Mesodermal cell (in vitro differentiated cells): ENCODE measurements at regions not wholly inside any gene's neighbourhood (a gene's known extent, or its start where the extent isn't known, plus 50 kb on each side); places are given as distances from the start of the nearest gene placed in this dataset.
"Not testable (repeated sequence)": the region's sequence is repeated elsewhere in the genome, so short reads cannot be mapped to it uniquely, and the experiment has no call there.

Experiments
- H3K27ac ChIP-seq: 2 replicates; pipeline ENCODE4 v1.7.0; 2013; ENCODE audit warnings: mild to moderate bottlenecking, low read depth, low read length, moderate library complexity; ENCODE audit not compliant: severe bottlenecking
- H3K36me3 ChIP-seq: 2 replicates; pipeline ENCODE4 v1.7.1; 2013; ENCODE audit warnings: mild to moderate bottlenecking, low read length, moderate library complexity; ENCODE audit not compliant: control insufficient read depth, insufficient read depth
- H3K4me1 ChIP-seq: one replicate; pipeline ENCODE4 v1.7.1; 2013; ENCODE audit warnings: mild to moderate bottlenecking, low read length; ENCODE audit not compliant: insufficient read depth, control insufficient read depth, poor library complexity, severe bottlenecking
- H3K4me3 ChIP-seq: 2 replicates; pipeline ENCODE4 v1.7.0; 2013; ENCODE audit warnings: low read length, control low read depth, mild to moderate bottlenecking; ENCODE audit not compliant: insufficient read depth, poor library complexity, severe bottlenecking; ENCODE audit errors: extremely low read depth
- H3K9me3 ChIP-seq: 2 replicates; pipeline ENCODE4 v1.7.1; 2013; ENCODE audit warnings: mild to moderate bottlenecking, low read length, moderate library complexity; ENCODE audit not compliant: control insufficient read depth
- WGBS, 2 experiments: methylation state at CpG; one replicate each; pipeline ENCODE4 v1.1.5; 2013; ENCODE audit warnings: missing lambda C conversion rate in 2 of 2; ENCODE audit not compliant: insufficient coverage in 2 of 2; 5-methylcytosine and 5-hydroxymethylcytosine counted together

- Histone ChIP-seq H3K4me1 (peaks cover 4% of the 10 kb centered on the region), H3K9me3 (peaks cover 9% of the 10 kb centered on the region), H3K27ac (no peak overlapping the region), H3K36me3 (no peaks in the 10 kb centered on the region), H3K4me3 (no peak overlapping the region)
- WGBS, 2 experiments: 55% methylated on average over 3 of the region's 3 CpGs; no CpG with 5 or more reads in 1 of the 2 experiments
These were observed 397.0 kb downstream of the GBE1 start for GRCh38 chr3:81364411-81364810.

GRCh38 chr3:81363816-81364215 lies 397.6 kb downstream of the GBE1 start:
- no CpG with 5 or more reads among the region's 2 CpGs for WGBS, 2 experiments
- H3K4me3 ChIP-seq: no peak overlapping the region
- H3K9me3 ChIP-seq: peaks cover 9% of the 10 kb centered on the region
- H3K4me1 ChIP-seq: peaks cover 4% of the 10 kb centered on the region
- no peak overlapping the region for H3K27ac ChIP-seq
- no peaks in the 10 kb centered on the region for H3K36me3 ChIP-seq

- 94 to 96% methylated on average over 2 to 5 of the region's 5 CpGs for WGBS, 2 experiments
- Histone ChIP-seq H3K36me3 (no peaks in the 10 kb centered on the region), H3K4me3 (no peak overlapping the region), H3K4me1 (no peaks in the 10 kb centered on the region), H3K27ac (no peak overlapping the region), H3K9me3 (no peaks in the 10 kb centered on the region)
These were observed 407.3 kb downstream of the GBE1 start for GRCh38 chr3:81354119-81354518.

GRCh38 chr3:81352867-81353266 lies 408.6 kb downstream of the GBE1 start:
- Histone ChIP-seq H3K27ac (no peak overlapping the region), H3K36me3 (no peaks in the 10 kb centered on the region)
- WGBS, 2 experiments: 44 to 72% methylated on average over 2 to 3 of the region's 3 CpGs

GRCh38 chr3:81349816-81350340 lies 411.6 kb downstream of the GBE1 start:
- Histone ChIP-seq H3K36me3 (no peaks in the 10 kb centered on the region), H3K4me3 (no peak overlapping the region), H3K9me3 (no peaks in the 10 kb centered on the region), H3K4me1 (no peaks in the 10 kb centered on the region), H3K27ac (no peak overlapping the region)
- 84 to 91% methylated on average over 1 to 3 of the region's 4 CpGs for WGBS, 2 experiments

More at GRCh38 chr3:81352867-81353266, 408.6 kb downstream of the GBE1 start:
- no peak overlapping the region for H3K4me3 ChIP-seq
- H3K9me3 ChIP-seq: no peaks in the 10 kb centered on the region
- no peaks in the 10 kb centered on the region for H3K4me1 ChIP-seq

GRCh38 chr3:81339040-81339845 lies 422.2 kb downstream of the GBE1 start:
- H3K4me3 ChIP-seq: no peak overlapping the region
- H3K27ac ChIP-seq: no peak overlapping the region
- H3K36me3 ChIP-seq: no peaks in the 10 kb centered on the region
- H3K4me1 ChIP-seq: no peaks in the 10 kb centered on the region
- no peaks in the 10 kb centered on the region for H3K9me3 ChIP-seq
- no CpG with 5 or more reads among the region's 1 CpG for WGBS, 2 experiments

GRCh38 chr3:81336470-81336869 lies 425.0 kb downstream of the GBE1 start:
- 100% methylated on average over 1 of the region's 4 CpGs; no CpG with 5 or more reads in 1 of the 2 experiments for WGBS, 2 experiments
- H3K27ac ChIP-seq: no peak overlapping the region
- H3K36me3 ChIP-seq: no peaks in the 10 kb centered on the region
- H3K9me3 ChIP-seq: no peaks in the 10 kb centered on the region
- H3K4me1 ChIP-seq: no peaks in the 10 kb centered on the region
- no peak overlapping the region for H3K4me3 ChIP-seq

GRCh38 chr3:81329835-81330234 lies 431.6 kb downstream of the GBE1 start:
- WGBS, 2 experiments: 91% methylated on average over 4 to 5 of the region's 7 CpGs
- H3K36me3 ChIP-seq, H3K9me3 ChIP-seq, H3K4me3 ChIP-seq, H3K27ac ChIP-seq, H3K4me1 ChIP-seq: not testable (repeated sequence)

- WGBS, 2 experiments: 91 to 94% methylated on average over 4 to 7 of the region's 8 CpGs
- Histone ChIP-seq H3K4me1 (no peaks in the 10 kb centered on the region), H3K9me3 (no peaks in the 10 kb centered on the region), H3K4me3 (no peak overlapping the region), H3K27ac (no peak overlapping the region), H3K36me3 (no peaks in the 10 kb centered on the region)
These were observed 435.2 kb downstream of the GBE1 start for GRCh38 chr3:81326245-81326644.

GRCh38 chr3:81320862-81321261 lies 440.6 kb downstream of the GBE1 start:
- H3K4me3 ChIP-seq: no peak overlapping the region
- H3K36me3 ChIP-seq: no peaks in the 10 kb centered on the region
- H3K9me3 ChIP-seq: no peaks in the 10 kb centered on the region
- H3K4me1 ChIP-seq: no peaks in the 10 kb centered on the region
- H3K27ac ChIP-seq: no peak overlapping the region

GRCh38 chr3:81315030-81315429 lies 446.4 kb downstream of the GBE1 start:
- Histone ChIP-seq H3K36me3 (no peaks in the 10 kb centered on the region), H3K9me3 (peaks cover 4% of the 10 kb centered on the region), H3K27ac (no peak overlapping the region), H3K4me3 (no peak overlapping the region), H3K4me1 (no peaks in the 10 kb centered on the region)
